HUES64 (cell line): ENCODE measurements at regions not wholly inside any gene's neighbourhood (a gene's known extent, or its start where the extent isn't known, plus 50 kb on each side); places are given as distances from the start of the nearest gene placed in this dataset.

ENCODE experiments used
- H3K27ac ChIP-seq: 2 replicates; pipeline ENCODE4 v1.7.0; 2013; ENCODE audit warnings: low read depth, low read length, inconsistent platforms
- H3K27me3 ChIP-seq: 2 replicates; pipeline ENCODE4 v1.6.1; 2013; ENCODE audit warnings: mild to moderate bottlenecking, low read length; ENCODE audit not compliant: insufficient read depth
- H3K36me3 ChIP-seq: 2 replicates; pipeline ENCODE4 v1.6.1; 2013; ENCODE audit warnings: mild to moderate bottlenecking, low read length; ENCODE audit not compliant: insufficient read depth
- H3K4me1 ChIP-seq: 2 replicates; pipeline ENCODE4 v1.6.1; 2013; ENCODE audit warnings: mild to moderate bottlenecking, low read length, moderate library complexity; ENCODE audit not compliant: insufficient read depth
- H3K4me3 ChIP-seq: 2 replicates; pipeline ENCODE4 v1.5.1; 2013; ENCODE audit warnings: mild to moderate bottlenecking, low read length, moderate library complexity
- H3K9ac ChIP-seq: 2 replicates; pipeline ENCODE4 v1.6.1; 2013; ENCODE audit warnings: mild to moderate bottlenecking, low read depth, low read length
- H3K9me3 ChIP-seq: 2 replicates; pipeline ENCODE4 v1.6.1; 2013; ENCODE audit warnings: low read depth, low read length; ENCODE audit not compliant: insufficient read depth
- WGBS: fragments of 150-250, 120-280 bp; methylation state at CpG from one replicate; pipeline ENCODE4 v1.1.7; 2013; ENCODE audit warnings: missing lambda C conversion rate; 5-methylcytosine and 5-hydroxymethylcytosine counted together

- WGBS, result 76% methylated on average over 14 of the region's 14 CpGs
- H3K9me3 ChIP-seq, result peaks cover 99% of the 10 kb centered on the region
- H3K9ac ChIP-seq, result no peak overlapping the region
- no peak overlapping the region for H3K4me3 ChIP-seq
- no peaks in the 10 kb centered on the region for H3K27me3 ChIP-seq
- no peak overlapping the region for H3K27ac ChIP-seq
- no peaks in the 10 kb centered on the region for H3K4me1 ChIP-seq
- no peaks in the 10 kb centered on the region for H3K36me3 ChIP-seq
Measured at GRCh38 chr15:20353966-20354883, 187.4 kb downstream of the GOLGA6L6 start.

- H3K27ac ChIP-seq, result no peak overlapping the region
- no peak overlapping the region for H3K9ac ChIP-seq
- peaks cover 99% of the 10 kb centered on the region for H3K9me3 ChIP-seq
- WGBS, result 75% methylated on average over 17 of the region's 17 CpGs
- no peaks in the 10 kb centered on the region for H3K36me3 ChIP-seq
- no peaks in the 10 kb centered on the region for H3K4me1 ChIP-seq
- no peak overlapping the region for H3K4me3 ChIP-seq
- no peaks in the 10 kb centered on the region for H3K27me3 ChIP-seq
Measured at GRCh38 chr15:20352241-20353200, 189.1 kb downstream of the GOLGA6L6 start.

- Histone ChIP-seq H3K27me3 (no peaks in the 10 kb centered on the region), H3K4me3 (no peak overlapping the region), H3K27ac (no peak overlapping the region), H3K9me3 (peaks cover 99% of the 10 kb centered on the region), H3K36me3 (no peaks in the 10 kb centered on the region), H3K4me1 (no peaks in the 10 kb centered on the region), H3K9ac (no peak overlapping the region)
- 68% methylated on average over 9 of the region's 9 CpGs for WGBS
Measured at GRCh38 chr15:20351448-20351971, 190.1 kb downstream of the GOLGA6L6 start.

- H3K27me3 ChIP-seq, result no peaks in the 10 kb centered on the region
- H3K9me3 ChIP-seq, result peaks cover 99% of the 10 kb centered on the region
Measured at GRCh38 chr15:20349774-20350498, 191.7 kb downstream of the GOLGA6L6 start.

GRCh38 chr15:20348900-20349773 lies 192.5 kb downstream of the GOLGA6L6 start:
- H3K9ac ChIP-seq, result no peak overlapping the region
- H3K27me3 ChIP-seq, result no peaks in the 10 kb centered on the region
- H3K4me3 ChIP-seq, result no peak overlapping the region
- H3K27ac ChIP-seq, result no peak overlapping the region
- WGBS, result 89% methylated on average over 18 of the region's 18 CpGs
- no peaks in the 10 kb centered on the region for H3K36me3 ChIP-seq
- H3K4me1 ChIP-seq, result no peaks in the 10 kb centered on the region
- peaks cover 99% of the 10 kb centered on the region for H3K9me3 ChIP-seq

More at GRCh38 chr15:20349774-20350498, 191.7 kb downstream of the GOLGA6L6 start:
- H3K36me3 ChIP-seq, result no peaks in the 10 kb centered on the region
- no peak overlapping the region for H3K9ac ChIP-seq
- no peaks in the 10 kb centered on the region for H3K4me1 ChIP-seq
- H3K27ac ChIP-seq, result no peak overlapping the region
- WGBS, result 82% methylated on average over 13 of the region's 13 CpGs
- H3K4me3 ChIP-seq, result no peak overlapping the region; the same call in 1 of the 2 replicates

- peaks cover 94% of the 10 kb centered on the region for H3K9me3 ChIP-seq
- 84% methylated on average over 13 of the region's 13 CpGs for WGBS
Measured at GRCh38 chr15:20348291-20348899, 193.2 kb downstream of the GOLGA6L6 start.

GRCh38 chr15:20346082-20346805 lies 195.4 kb downstream of the GOLGA6L6 start:
- peaks cover 85% of the 10 kb centered on the region for H3K9me3 ChIP-seq
- H3K36me3 ChIP-seq, result no peaks in the 10 kb centered on the region
- no peak overlapping the region for H3K27ac ChIP-seq
- no peak overlapping the region for H3K9ac ChIP-seq
- WGBS, result 41% methylated on average over 4 of the region's 4 CpGs
- no peaks in the 10 kb centered on the region for H3K4me1 ChIP-seq
- H3K4me3 ChIP-seq, result no peak overlapping the region; the same call in 1 of the 2 replicates
- no peaks in the 10 kb centered on the region for H3K27me3 ChIP-seq

More at GRCh38 chr15:20348291-20348899, 193.2 kb downstream of the GOLGA6L6 start:
- H3K36me3 ChIP-seq, result no peaks in the 10 kb centered on the region
- no peaks in the 10 kb centered on the region for H3K4me1 ChIP-seq
- no peak overlapping the region; the same call in 1 of the 2 replicates for H3K4me3 ChIP-seq
- no peak overlapping the region for H3K27ac ChIP-seq
- H3K27me3 ChIP-seq, result no peaks in the 10 kb centered on the region
- no peak overlapping the region for H3K9ac ChIP-seq

GRCh38 chr15:20345401-20345958 lies 196.1 kb downstream of the GOLGA6L6 start:
- WGBS, result 84% methylated on average over 4 of the region's 7 CpGs
- Histone ChIP-seq H3K4me1 (no peaks in the 10 kb centered on the region), H3K36me3 (no peaks in the 10 kb centered on the region), H3K4me3 (no peak overlapping the region), H3K9ac (no peak overlapping the region), H3K27ac (no peak overlapping the region), H3K9me3 (peaks cover 85% of the 10 kb centered on the region), H3K27me3 (no peaks in the 10 kb centered on the region)
